Iris pigment epithelial cell (primary cell): ENCODE measurements at regions not wholly inside any gene's neighbourhood (a gene's known extent, or its start where the extent isn't known, plus 50 kb on each side); places are given as distances from the start of the nearest gene placed in this dataset.

Experiments
- DNase-seq: peaks from one replicate; pipeline ENCODE4 v3.0.0-alpha.2; 2011; ENCODE audit warnings: low read depth

DNA sequence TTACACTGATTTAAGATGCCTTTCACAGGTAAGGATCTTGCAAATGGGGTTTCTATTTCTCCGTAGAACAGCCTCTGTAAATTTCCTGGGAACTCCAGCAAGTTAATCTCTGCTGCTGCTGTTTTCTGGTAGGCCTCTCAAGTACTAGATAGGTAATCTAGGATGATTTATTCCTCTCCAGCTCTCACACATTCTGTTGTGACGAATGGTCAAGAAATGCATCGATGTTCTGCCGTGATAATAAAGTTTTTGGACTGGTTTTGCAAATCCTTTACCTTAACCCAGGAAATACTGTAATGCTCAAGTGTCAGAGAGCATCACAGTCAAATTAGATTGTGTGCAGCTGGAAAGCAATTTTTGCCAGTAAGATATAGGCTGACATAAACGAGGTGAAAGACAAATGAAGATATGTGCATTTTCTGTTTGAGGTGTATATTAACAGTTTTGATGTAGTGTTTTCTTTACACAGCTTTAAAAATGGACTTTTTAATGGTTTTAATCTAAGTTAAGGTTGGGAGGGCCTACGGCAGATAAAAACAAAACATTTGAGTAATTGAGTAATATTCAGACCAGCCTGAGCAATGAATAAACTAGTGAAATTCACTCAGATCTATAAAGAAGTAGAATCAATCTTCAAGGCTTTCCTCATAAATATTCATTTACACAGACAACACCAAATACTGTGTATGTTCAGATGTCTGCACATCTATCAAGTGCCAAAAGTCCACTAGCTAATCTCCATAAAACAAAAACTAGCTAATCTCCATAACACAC is 300.6 kb upstream of the EDIL3 start:
- no peak for DNase-seq

DNA sequence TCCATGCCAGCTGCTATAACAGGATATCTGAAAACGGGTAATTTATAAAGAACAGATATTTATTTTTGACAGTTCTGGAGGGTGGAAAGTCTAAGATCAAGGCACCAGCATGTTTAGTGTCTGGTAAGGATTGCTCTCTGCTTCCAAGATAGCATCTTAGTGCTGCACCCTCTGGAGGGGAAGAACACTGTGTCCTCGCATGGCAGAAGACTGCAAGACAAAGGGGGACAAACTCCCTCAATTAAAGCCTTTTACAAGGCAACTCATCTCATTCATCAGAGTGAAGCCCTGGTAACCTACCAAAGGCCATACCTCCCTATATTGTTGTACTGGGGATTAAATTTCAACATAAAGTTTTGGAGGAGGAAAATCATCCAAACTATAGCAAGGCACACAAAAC is 298.9 kb upstream of the EDIL3 start:
- no peak for DNase-seq

DNA sequence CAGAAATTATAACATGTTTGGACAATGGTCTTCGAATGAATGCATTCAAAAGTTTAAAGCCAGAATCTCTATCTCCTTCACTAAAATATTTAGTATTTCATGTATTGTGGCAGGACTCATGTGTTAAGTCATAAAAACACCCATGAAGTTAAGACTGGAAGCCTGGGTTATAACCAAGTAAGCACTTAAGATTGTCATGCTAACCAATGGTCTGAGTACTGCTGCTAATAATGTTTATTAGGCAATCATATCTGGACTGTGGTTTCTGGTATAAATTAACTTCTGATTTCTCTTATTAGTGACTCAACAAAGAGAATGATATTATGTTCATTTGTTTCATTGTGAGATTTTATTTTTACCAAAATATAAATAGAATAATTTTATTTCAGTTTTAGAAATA is 297.9 kb upstream of the EDIL3 start:
- no peak for DNase-seq

DNA sequence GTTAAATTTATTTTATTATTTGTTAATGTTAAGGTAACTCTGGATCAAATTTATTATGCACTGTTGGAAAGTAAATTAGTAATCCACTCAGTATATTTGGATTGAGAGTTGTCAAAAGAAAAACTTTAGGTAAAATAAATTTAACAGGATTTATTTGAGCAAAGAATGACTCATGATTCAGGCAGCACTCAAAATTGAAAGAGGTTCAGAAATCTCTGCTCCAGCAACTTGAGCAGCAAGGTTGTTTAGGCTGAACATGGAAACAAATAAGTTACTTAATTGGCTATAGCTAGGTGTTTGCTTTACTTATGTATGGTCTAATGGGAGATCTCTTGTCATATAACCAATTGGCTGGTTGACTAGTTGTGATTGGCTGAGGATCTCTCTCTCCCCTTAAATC is 296.2 kb upstream of the EDIL3 start:
- no peak for DNase-seq

DNA sequence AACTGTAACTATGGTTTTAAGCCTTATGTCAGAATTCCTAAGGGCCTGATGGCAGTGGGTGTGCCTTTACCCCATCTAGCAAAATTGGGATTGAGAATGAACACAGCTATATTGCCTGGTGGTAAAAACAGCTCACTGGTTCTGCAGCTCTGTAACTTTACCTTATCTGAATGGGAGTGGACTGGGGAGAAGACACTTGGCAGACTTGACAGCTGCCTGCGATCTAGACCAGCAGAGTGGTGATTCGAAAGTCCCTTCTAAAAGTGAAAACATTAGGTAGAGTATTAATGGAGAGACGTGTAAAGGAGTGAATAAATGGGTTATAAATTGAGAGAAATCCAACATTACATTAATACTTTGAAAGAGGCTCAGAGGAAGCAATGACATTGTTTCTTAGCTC is 289.1 kb upstream of the EDIL3 start:
- no peak for DNase-seq

DNA sequence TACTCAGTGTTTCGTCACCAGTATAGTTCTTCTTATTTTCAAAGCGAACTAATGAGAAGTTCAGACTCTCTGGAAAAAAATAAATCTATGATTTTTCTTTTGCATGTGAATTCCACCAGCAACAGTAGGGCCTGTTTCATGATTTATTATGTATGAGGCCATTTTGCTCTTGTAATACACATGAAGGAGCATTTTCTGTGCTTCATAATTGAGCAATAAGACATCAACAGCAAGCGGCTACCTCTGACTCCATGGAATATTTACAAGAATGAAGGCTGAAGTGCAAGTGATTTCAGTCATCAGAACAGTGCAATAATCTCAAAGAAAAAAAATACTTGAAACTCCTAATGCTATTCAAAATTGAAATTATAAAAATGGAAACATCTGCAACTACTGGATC is 282.9 kb upstream of the EDIL3 start:
- no peak for DNase-seq

DNA sequence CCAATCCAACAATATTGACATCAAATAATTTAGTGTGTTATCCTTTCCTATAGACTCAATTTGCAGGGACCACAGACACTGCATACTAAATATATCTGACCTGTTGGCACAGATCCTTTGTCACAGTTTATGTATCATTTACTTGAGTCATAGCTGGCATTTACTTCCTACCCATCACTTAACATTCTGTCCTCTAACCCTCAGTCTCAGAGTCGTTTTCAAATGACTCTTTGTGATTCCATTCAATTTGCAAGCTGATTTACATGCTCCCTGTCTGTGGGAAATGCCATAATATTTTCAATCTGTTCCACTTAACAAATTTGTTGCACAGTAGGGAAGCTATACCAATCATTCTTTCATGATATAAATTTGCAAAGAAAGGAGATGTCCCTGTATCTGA is 265.7 kb upstream of the EDIL3 start:
- DNase-seq: no peak

DNA sequence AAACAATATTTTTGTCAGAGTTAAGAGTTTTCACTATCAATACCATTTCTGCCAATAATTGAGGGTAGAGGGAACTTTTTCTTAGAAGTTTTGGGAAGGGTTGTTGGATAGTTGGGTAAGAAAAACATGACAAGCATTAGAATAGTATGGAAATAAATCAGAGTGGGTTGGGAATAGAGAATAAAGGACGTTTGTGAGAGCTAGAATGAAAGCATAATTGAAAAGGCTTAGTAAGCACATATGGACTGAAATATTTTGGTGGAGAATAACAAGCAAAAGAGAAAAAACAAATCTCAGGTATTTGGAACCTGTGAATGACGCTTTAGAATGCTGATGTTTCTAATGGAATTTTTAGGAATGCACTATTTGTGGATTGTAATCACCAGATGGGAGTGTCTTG is 262.9 kb upstream of the EDIL3 start:
- no peak for DNase-seq

DNA sequence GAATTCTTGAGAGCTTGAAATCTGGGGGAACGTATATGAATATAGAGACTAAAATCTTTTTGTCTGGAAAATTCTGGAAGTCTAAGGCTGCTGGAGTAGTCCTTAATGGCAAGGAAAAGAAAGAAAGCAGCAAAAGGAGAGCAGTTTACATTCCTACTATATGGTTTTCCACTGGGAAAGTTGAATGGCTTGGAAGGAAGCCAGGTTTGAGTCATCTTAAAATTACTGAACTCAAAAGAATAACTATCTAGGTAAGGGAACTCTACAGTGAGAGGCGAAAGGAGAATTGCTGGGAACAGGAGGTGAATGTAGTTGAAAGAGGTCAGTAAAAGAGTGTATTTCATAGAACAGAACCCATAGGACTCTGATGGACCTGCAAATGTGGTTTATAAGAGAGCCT is 258.1 kb upstream of the EDIL3 start:
- DNase-seq: peak; percentile 28

DNA sequence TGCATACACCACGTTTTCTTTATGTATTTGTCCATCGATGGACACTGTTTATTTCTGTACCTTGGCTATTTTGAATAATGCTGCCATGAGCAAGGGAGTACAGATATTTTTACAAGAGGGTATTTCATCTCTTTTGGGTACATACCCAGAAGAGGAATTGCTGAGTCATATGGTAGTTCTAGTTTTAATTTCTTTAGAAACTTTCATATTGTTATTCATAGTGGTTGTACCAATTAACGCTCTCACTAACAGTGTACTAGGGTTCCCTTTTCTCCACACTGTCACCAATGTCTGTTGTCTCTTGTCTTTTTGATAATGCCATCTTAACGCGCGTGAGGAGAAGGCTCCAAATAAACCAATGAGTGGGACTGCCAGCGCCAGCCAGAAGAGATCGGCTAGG is 257.6 kb upstream of the EDIL3 start:
- DNase-seq: no peak

DNA sequence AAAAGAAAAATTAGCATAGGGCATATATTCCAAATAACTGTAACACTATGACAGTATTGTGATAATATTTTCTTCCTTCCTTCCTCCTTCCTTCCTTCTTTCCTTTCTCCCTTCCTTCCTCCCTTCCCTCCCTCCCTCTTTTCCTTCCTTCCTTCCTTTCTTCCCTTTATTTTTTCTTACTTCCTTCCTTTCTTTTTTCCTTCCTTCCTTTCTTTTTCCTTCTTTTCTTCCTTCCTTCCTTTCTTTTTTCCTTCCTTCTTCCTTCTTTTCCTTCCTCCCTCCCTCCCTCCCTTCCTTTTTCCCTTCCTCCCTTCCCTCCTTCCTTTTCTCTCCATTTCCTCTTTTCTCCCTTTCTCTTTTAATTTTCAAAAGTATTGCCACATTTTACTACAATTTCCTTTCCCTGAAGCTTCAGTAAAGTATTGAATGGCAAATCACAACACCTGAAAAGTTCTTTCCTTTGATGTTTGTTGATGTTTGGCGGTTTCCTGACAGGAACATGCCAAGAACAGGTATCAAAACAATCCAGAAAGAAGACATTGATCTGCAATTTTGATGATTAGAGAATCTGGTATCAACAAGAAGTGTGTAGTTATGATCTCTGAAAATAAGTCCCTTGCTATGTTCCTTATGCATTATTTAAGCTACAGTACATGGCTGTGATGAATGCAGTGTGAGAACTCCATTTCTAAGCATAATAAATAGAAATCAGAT is 253.1 kb upstream of the EDIL3 start:
- no peak for DNase-seq

DNA sequence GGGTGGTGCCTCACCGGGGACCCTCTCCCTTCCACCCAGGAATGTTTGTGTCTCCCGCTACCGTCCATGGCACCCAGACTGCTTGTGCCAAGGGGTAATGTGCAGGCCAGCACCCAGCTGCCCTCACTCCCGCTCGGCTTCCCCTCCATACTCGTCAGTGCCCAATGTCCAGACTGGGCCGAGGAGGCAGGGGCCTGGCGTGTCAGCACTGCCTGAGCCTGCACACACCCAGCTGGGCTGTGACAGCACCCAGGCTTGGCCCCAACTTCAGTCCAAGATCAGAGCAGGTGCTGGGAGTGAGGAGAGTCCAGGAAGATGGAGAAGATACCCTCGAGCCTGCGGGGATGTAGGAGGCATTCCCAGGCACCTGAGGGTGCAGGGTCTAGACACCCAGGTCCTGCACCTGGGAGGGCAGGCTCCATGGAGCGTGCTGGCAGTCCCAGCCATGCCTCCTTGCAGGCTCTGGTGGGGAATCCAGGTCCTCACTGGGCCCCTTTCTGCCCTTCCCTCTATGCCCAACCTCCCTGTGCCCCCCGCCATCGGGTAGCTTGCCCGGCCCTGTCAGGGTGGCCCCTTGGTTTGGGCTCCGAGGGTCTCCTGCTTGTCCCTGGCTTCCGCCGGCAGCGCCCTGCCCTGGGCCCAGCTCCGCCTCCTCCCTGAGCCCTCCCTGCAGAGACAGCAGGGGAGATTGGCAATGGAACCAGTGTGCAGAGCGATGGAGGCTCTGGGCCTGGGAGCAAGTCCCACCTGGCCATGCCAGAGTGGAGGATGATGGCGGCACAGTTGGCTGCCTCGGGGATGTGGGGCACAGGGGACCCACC is 250.8 kb upstream of the EDIL3 start:
- no peak for DNase-seq

DNA sequence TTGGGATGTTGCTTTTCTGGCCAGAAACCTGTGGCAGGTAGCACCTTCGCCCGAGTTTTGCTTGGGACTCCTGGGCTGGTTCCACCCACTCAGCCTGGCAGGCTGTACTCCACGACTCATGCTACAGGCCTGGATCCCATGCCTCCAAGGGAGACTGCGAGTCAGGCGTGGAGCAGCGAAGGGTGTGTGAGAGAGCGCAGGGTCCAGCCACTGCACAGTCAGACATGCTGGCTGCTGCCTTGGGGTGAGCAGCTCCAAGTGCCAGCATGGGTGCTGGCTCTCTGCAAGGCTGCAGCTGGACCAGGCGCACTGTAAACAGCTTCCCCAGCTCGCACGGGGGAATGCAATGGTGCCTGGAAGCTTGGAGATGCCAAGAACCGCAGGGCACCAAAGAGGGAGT is 249.6 kb upstream of the EDIL3 start:
- DNase-seq: no peak

DNA sequence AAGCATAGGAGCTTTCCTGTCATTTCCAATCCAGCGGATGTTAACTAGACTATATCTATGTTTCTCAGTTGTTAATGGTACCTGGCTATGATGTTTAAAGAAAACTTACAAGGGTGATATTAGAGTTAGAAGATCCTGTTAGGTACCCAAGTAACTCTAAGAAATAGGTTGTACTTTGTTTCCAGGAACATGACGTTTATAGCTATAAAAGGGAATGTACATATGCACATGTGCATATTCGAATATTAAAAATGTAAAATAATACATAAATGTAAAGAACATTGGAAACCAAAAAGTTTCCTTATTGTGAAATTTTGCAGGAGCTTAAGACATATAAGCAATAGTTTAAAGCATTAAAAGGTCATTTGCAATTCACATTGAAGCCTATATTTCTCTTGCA is 247.7 kb upstream of the EDIL3 start:
- DNase-seq: no peak

DNA sequence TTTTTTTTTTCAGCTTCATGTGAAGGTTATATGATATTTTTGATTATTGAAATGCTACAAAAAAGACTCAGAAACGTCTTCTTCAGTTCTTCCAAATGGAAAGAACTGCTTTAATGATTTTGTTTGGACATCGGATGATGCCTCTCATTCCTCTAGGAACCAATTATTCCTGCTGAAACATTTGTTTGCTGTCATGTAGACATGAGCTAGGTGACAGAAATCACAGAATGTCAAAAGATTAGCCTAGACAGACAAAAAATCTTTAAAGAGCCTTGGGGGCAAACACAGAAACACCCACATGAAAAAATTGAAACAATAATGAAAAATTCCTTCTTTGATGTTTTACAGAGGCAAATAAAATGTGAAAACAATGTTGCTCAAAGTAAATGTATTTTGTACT is 244.2 kb upstream of the EDIL3 start:
- no peak for DNase-seq

DNA sequence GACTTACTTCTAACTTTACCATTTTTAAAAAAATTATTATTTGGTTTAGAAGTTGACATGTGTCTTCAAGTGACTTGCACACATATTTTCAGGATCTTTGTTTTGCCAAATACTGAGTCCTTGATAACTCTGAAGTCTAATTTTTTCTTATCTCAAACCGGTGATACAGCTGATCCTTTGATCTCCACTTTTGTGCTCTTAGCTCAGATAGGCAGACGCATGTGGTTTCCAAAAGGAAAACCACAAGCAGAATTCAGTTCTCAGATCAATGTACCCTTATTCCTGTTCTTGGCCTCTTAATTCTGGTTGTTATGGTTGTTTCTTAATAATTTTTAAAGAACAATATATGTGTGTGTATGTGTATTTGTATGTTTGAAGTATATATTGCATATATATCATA is 238.3 kb upstream of the EDIL3 start:
- DNase-seq: no peak

DNA sequence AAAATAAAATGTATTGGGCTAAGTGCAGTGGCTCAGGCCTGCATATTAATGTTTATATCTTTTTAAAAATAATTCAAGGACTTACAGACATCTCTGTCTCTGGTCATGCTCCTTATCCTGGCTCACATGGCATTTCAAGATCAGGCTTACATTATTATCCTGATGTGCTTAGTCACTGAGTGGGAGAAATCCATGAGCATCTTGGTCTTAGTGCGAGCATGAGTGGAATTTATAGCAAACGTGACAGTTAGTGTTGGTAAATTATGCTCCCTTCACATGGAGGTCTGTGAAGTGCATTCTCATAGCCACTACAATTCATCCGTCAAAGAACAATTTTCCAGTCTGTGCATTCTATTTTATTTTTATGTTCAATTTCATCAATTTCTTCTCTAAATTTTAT is 237.8 kb upstream of the EDIL3 start:
- no peak for DNase-seq

DNA sequence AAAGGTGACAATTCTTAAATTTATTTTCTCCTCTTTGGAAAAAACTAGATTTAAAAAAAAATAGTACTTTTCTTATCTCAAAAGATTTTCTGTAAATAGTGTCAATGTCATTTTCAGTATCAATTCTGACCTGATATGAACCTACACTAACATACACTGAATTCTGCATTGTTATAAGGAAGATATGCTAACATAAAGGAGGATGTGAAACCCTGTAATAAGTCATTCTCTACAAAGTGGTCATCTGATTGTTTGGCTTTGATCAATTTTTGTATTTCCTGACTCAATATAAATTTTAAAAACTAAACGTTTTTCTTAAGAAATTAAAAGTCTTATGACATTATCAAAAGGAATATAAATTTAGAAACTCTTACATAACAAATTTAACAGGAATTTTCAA is 233.6 kb upstream of the EDIL3 start:
- no peak for DNase-seq

DNA sequence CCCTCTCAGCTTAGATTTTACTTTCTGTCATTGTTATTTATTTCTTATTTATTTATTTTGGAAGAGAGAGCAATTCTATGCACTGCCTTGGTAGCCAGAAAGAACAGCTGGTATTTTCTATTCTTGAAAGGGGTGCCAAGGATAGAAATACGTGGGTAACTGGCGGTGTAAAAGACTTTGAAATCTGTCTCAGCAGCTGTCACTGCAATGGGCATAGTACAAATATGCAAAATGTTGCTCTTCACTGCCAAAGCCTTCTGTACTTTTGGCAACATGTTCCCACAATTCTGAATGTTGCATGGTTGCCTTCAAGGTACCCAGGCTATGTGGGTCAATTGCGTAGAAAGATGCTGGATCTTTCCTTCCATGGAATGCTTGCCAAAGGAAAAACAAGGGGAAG is 230.2 kb upstream of the EDIL3 start:
- no peak for DNase-seq

DNA sequence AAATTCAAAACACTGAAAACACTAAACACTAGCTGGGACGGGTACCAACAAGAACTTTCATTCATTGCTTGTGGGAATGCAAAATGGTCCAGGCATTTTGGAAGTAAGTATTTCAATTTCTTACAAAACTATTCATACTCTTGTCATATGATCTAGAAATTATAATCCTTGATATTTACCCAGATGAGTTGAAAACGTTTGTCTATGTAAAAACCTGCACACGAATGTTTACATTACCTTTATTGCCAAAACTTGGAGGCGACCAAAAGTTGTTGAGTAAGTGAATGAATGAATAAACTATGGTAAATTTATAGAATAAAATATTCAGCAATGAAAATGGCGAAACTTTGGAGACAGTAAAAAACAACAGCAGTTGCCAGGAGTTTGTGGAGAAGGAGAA is 222.1 kb upstream of the EDIL3 start:
- no peak for DNase-seq

DNA sequence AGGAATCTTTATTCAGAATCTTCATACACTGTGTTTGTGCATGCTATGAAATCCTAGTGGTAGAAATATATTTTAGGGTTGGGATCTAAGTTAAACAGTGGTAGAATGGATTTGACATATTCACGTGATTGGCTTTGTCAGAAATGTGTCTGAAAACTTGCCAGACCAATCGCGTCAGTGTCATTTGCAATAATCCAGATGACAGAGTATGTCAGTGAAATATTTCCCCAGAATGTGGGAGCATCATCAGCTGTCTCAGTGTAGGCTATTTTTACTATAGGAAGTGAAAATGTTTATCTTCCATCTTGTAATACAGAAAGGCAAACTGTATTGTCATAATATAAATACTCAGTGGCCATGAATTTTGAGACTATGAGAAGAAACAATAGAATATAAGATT is 220.6 kb upstream of the EDIL3 start:
- DNase-seq: no peak

DNA sequence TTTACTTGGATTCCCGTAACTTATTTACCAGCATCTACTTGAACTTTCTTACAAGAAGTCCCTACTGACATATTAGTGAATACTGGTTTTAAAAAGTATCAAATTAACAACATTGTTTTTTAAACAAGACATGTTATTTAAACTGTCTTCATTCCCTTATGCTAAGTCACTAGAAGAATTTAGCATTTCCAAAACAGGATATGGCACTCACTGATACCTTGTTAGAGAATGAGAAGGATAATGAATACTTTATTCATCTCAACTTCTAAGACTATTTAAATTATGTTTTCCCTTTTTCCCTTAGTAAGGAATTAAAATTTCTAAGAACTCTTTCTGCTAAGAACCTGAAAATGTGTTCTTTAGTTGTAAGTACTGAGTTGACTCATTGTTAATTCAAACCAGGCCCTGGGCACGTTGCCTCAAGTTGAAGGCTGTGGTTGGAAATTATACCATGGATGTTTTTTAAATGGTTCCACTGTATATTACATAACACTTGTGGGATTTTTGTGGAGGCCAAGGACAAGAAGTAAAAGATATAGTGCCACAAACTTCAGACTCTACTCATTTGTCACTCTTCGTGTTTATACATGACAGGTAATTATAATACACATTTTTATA is 219.0 kb upstream of the EDIL3 start:
- DNase-seq: peak; percentile 91

DNA sequence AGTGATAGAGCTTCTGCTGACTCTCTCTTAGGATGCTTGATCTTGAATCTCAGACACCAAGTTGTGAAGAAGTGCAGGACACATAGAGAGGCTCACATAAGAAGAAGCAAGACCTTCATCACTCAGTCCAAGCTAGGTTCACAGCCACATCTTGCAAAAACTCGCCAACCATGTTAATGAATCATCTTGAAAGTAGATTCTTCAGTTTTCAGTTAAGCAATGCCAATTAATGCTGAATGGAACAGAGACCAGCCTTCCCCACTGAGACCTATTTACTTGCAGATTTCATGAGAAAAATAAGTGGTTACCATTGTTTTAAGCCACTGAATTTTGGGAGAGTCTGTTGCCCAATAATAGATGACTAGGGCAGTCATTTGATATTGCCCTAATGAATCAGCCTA is 217.7 kb upstream of the EDIL3 start:
- DNase-seq: peak; percentile 5
